Muscle of back (tissue), 3 donors: ENCODE measurements at regions not wholly inside any gene's neighbourhood (a gene's known extent, or its start where the extent isn't known, plus 50 kb on each side); places are given as distances from the start of the nearest gene placed in this dataset.

Experiments
- DNase-seq, 3 donors: peaks; one replicate each; pipeline versions ENCODE4 v3.0.0 to v3.0.0-alpha.2; 2013

GRCh38 chr1:5525597-5526384 lies 466.4 kb downstream of the NPHP4 start:
- no peak for DNase-seq

- no peak for DNase-seq
Observed at GRCh38 chr1:5522531-5523145, 469.6 kb downstream of the NPHP4 start.

- no peak for DNase-seq
Observed at GRCh38 chr1:5519366-5520135, 472.7 kb downstream of the NPHP4 start.

GRCh38 chr1:5516756-5517155 lies 475.5 kb downstream of the NPHP4 start:
- DNase-seq: no peak

- DNase-seq: no peak
Observed at GRCh38 chr1:5515501-5515900, 476.7 kb downstream of the NPHP4 start.

- peak; percentile 29 to 71 (median 58) for DNase-seq
Observed at GRCh38 chr1:5514527-5515183, 477.6 kb downstream of the NPHP4 start.

GRCh38 chr1:5513846-5514526 lies 478.2 kb downstream of the NPHP4 start:
- DNase-seq: peak in 2 of 3 donors; percentile 2 to 16

GRCh38 chr1:5513179-5513578 lies 479.0 kb downstream of the NPHP4 start:
- no peak for DNase-seq

- no peak for DNase-seq
Observed at GRCh38 chr1:5511381-5512097, 480.7 kb downstream of the NPHP4 start.

GRCh38 chr1:5509664-5510452 lies 482.4 kb downstream of the NPHP4 start:
- DNase-seq: peak; percentile 41 to 66 (median 47)

GRCh38 chr1:5508669-5509330 lies 483.4 kb downstream of the NPHP4 start:
- no peak for DNase-seq

GRCh38 chr1:5507340-5507739 lies 484.9 kb downstream of the NPHP4 start:
- DNase-seq: no peak

GRCh38 chr1:5506634-5507033 lies 485.6 kb downstream of the NPHP4 start:
- no peak for DNase-seq

GRCh38 chr1:5505944-5506343 lies 486.3 kb downstream of the NPHP4 start:
- no peak for DNase-seq

GRCh38 chr1:5504364-5504740 lies 487.9 kb downstream of the NPHP4 start:
- no peak for DNase-seq

- DNase-seq: no peak
Observed at GRCh38 chr1:5503556-5504363, 488.5 kb downstream of the NPHP4 start.

GRCh38 chr1:5502311-5503194 lies 489.7 kb downstream of the NPHP4 start:
- no peak for DNase-seq
